Neural crest cell (in vitro differentiated cells): ENCODE measurements at regions not wholly inside any gene's neighbourhood (a gene's known extent, or its start where the extent isn't known, plus 50 kb on each side); places are given as distances from the start of the nearest gene placed in this dataset.

Source experiments
- DNase-seq: peaks from one replicate; pipeline ENCODE4 v3.0.0; 2021; ENCODE audit warnings: low read depth, mixed read lengths, low spot score
- H3K27ac Mint-ChIP-seq: one replicate; pipeline ENCODE4 v1.8.0; 2021; ENCODE audit warnings: mild to moderate bottlenecking, mixed read lengths; ENCODE audit not compliant: unreplicated experiment
- H3K27me3 Mint-ChIP-seq: 2 replicates; pipeline ENCODE4 v1.8.0; 2021; ENCODE audit warnings: low read depth, mild to moderate bottlenecking, mixed read lengths
- H3K36me3 Mint-ChIP-seq: 2 replicates; pipeline ENCODE4 v1.8.0; 2021; ENCODE audit warnings: low read depth, mild to moderate bottlenecking, mixed read lengths
- H3K4me1 Mint-ChIP-seq: 2 replicates; pipeline ENCODE4 v1.8.0; 2021; ENCODE audit warnings: mixed read lengths
- H3K4me3 Mint-ChIP-seq: one replicate; pipeline ENCODE4 v1.8.0; 2021; ENCODE audit warnings: mild to moderate bottlenecking, mixed read lengths
- H3K9me3 Mint-ChIP-seq: 2 replicates; pipeline ENCODE4 v1.8.0; 2021; ENCODE audit warnings: mixed read lengths
- CTCF ChIP-seq: fragments of 200-600 bp; sonication (generic); conservative IDR thresholded peaks from 2 replicates; pipeline ENCODE4 v1.5.0; 2021; ENCODE audit warnings: antibody characterized with exemption, mild to moderate bottlenecking

- no peaks in the 10 kb centered on the region for H3K4me1 Mint-ChIP-seq
- no peaks in the 10 kb centered on the region for H3K36me3 Mint-ChIP-seq
- H3K9me3 Mint-ChIP-seq: peaks cover 8% of the 10 kb centered on the region
- H3K4me3 Mint-ChIP-seq: no peak overlapping the region
- no peak for DNase-seq
- no peak for TF ChIP-seq CTCF
- no peak overlapping the region for H3K27ac Mint-ChIP-seq
- no peaks in the 10 kb centered on the region for H3K27me3 Mint-ChIP-seq
Observed at GRCh38 chr5:17356551-17356950, 139.1 kb downstream of the BASP1 start.

GRCh38 chr5:17357504-17357903 lies 140.1 kb downstream of the BASP1 start:
- Mint-ChIP-seq H3K36me3 (no peaks in the 10 kb centered on the region), H3K27me3 (no peaks in the 10 kb centered on the region), H3K9me3 (peaks cover 8% of the 10 kb centered on the region), H3K4me3 (no peak overlapping the region), H3K4me1 (no peaks in the 10 kb centered on the region), H3K27ac (no peak overlapping the region)
- DNase-seq: no peak
- no peak for TF ChIP-seq CTCF

GRCh38 chr5:17358031-17358430 lies 140.0 kb upstream of the TAF11L2 start:
- H3K27me3 Mint-ChIP-seq: no peaks in the 10 kb centered on the region
- no peak overlapping the region for H3K4me3 Mint-ChIP-seq
- H3K4me1 Mint-ChIP-seq: no peaks in the 10 kb centered on the region
- DNase-seq: no peak
- peaks cover 8% of the 10 kb centered on the region for H3K9me3 Mint-ChIP-seq
- no peak for TF ChIP-seq CTCF
- no peaks in the 10 kb centered on the region for H3K36me3 Mint-ChIP-seq
- no peak overlapping the region for H3K27ac Mint-ChIP-seq

- H3K9me3 Mint-ChIP-seq: peaks cover 8% of the 10 kb centered on the region
- H3K4me3 Mint-ChIP-seq: no peak overlapping the region
- DNase-seq: no peak
- TF ChIP-seq CTCF: no peak
- H3K27me3 Mint-ChIP-seq: no peaks in the 10 kb centered on the region
- H3K27ac Mint-ChIP-seq: no peak overlapping the region
- no peaks in the 10 kb centered on the region for H3K36me3 Mint-ChIP-seq
- no peaks in the 10 kb centered on the region for H3K4me1 Mint-ChIP-seq
Observed at GRCh38 chr5:17359451-17360011, 138.5 kb upstream of the TAF11L2 start.

GRCh38 chr5:17360879-17361278 lies 137.2 kb upstream of the TAF11L2 start:
- no peak for DNase-seq
- Mint-ChIP-seq H3K9me3 (peaks cover 8% of the 10 kb centered on the region), H3K36me3 (no peaks in the 10 kb centered on the region), H3K27ac (no peak overlapping the region), H3K4me3 (no peak overlapping the region), H3K4me1 (peaks cover 4% of the 10 kb centered on the region), H3K27me3 (no peaks in the 10 kb centered on the region)
- no peak for TF ChIP-seq CTCF

GRCh38 chr5:17361331-17361730 lies 136.7 kb upstream of the TAF11L2 start:
- TF ChIP-seq CTCF: no peak
- Mint-ChIP-seq H3K27me3 (no peaks in the 10 kb centered on the region), H3K36me3 (no peaks in the 10 kb centered on the region), H3K4me3 (no peak overlapping the region), H3K4me1 (peaks cover 5% of the 10 kb centered on the region), H3K27ac (no peak overlapping the region), H3K9me3 (peaks cover 5% of the 10 kb centered on the region)
- DNase-seq: no peak
